HCT116 (cell line): ENCODE measurements at regions not wholly inside any gene's neighbourhood (a gene's known extent, or its start where the extent isn't known, plus 50 kb on each side); places are given as distances from the start of the nearest gene placed in this dataset.

Experiments used
- ATAC-seq: fragments of 200-7000 bp; cut with Tn5 transposase; 2 replicates; pipeline ENCODE4 v1.9.1; 2020; ENCODE audit warnings: mild to moderate bottlenecking, moderate library complexity
- BruUV-seq: library from RNA; stranded (reverse); fragments of 400-500 nt; replicated peaks from 2 replicates; lab custom pipeline; 2021; lab: Mats Ljungman, UMichigan
- CTCF ChIA-PET: fragments of 300-600 bp; sonication (Branson Sonifier 250); formaldehyde crosslinking; loops from one replicate; lab custom pipeline; 2021; ENCODE audit warnings: antibody characterized with exemption; lab: Charles Lee
- POLR2A ChIA-PET: fragments of 300-600, 350-600 bp; sonication (Branson Sonifier 250); formaldehyde crosslinking; loops from one replicate; lab custom pipeline; 2021; ENCODE audit warnings: antibody characterized with exemption; lab: Charles Lee
- RAD21 ChIA-PET, 2 experiments: fragments of 300-600 bp; sonication (Branson Sonifier 250); formaldehyde crosslinking; loops; one replicate each; lab custom pipeline; 2023; ENCODE audit warnings: low total read pairs in 2 of 2; ENCODE audit not compliant: uncharacterized antibody in 2 of 2, unreplicated experiment in 2 of 2, low non-redundant PET in 1 of 2; lab: Charles Lee
- DNase-seq: peaks from one replicate; pipeline ENCODE4 v3.0.0-alpha.2; 2010; ENCODE audit warnings: low read depth, low spot score
- H2AFZ ChIP-seq: fragments of 200-600 bp; shearing (Covaris generic), sonication (generic); 2 replicates; pipeline ENCODE4 v1.6.1; 2017; ENCODE audit warnings: low read depth, mixed run types, mixed read lengths, antibody characterized with exemption, low read length; ENCODE audit not compliant: poor library complexity, severe bottlenecking
- H3K27ac ChIP-seq: 2 replicates; pipeline ENCODE4 v1.5.1; 2012; ENCODE audit warnings: low read depth, low read length
- H3K27me3 ChIP-seq: fragments of 200-600 bp; sonication (generic); 2 replicates; pipeline ENCODE4 v1.6.1; 2016; ENCODE audit warnings: mixed run types, low read length, mixed read lengths; ENCODE audit not compliant: insufficient read depth
- H3K36me3 ChIP-seq, 2 experiments: fragments of 200-500 bp in 1 of 2; fragments of 200-600 bp in 1 of 2; sonication (Bioruptor generic) in 1 of 2; sonication (generic) in 1 of 2; 2 replicates each; pipeline versions ENCODE4 v1.5.1 to v1.6.1; 2014 to 2016; ENCODE audit warnings: low read length in 2 of 2, inconsistent platforms in 1 of 2, mixed read lengths in 1 of 2, mixed run types in 1 of 2; ENCODE audit not compliant: insufficient read depth in 2 of 2, control insufficient read depth in 1 of 2
- H3K4me1 ChIP-seq, 2 experiments: fragments of 200-600 bp in 1 of 2; sonication (generic) in 1 of 2; 2 replicates each; pipeline versions ENCODE4 v1.5.1 to v1.6.1; 2012 to 2017; ENCODE audit warnings: low read length in 2 of 2, inconsistent platforms in 1 of 2, mild to moderate bottlenecking in 1 of 2, mixed read lengths in 1 of 2, mixed run types in 1 of 2, moderate library complexity in 1 of 2; ENCODE audit not compliant: insufficient read depth in 2 of 2, control insufficient read depth in 1 of 2
- H3K4me2 ChIP-seq: fragments of 200-600 bp; sonication (generic); 2 replicates; pipeline ENCODE4 v1.6.1; 2017; ENCODE audit warnings: mixed run types, low read length, mixed read lengths
- H3K4me3 ChIP-seq, 2 experiments: fragments of 200-600 bp in 1 of 2; sonication (generic) in 1 of 2; replicated peaks in 1 of 2; 2 replicates each; pipeline ENCODE4 v1.5.1; 2011 to 2016; ENCODE audit warnings: low read length in 2 of 2, control low read depth in 1 of 2, low read depth in 1 of 2, mild to moderate bottlenecking in 1 of 2, mixed read lengths in 1 of 2, mixed run types in 1 of 2
- H3K79me2 ChIP-seq: fragments of 200-600 bp; sonication (generic); 2 replicates; pipeline ENCODE4 v1.6.1; 2017; ENCODE audit warnings: mild to moderate bottlenecking, mixed run types, low read length, moderate library complexity, mixed read lengths; ENCODE audit not compliant: insufficient read depth
- H3K9ac ChIP-seq: fragments of 200-600 bp; sonication (generic); 2 replicates; pipeline ENCODE4 v1.6.1; 2016; ENCODE audit warnings: low read length, mixed read lengths
- H3K9me2 ChIP-seq: fragments of 200-600 bp; sonication (generic), shearing (Covaris generic); 2 replicates; pipeline ENCODE4 v1.6.1; 2017; ENCODE audit warnings: mixed run types, mild to moderate bottlenecking, moderate library complexity; ENCODE audit not compliant: insufficient read depth
- H3K9me3 ChIP-seq, 2 experiments: fragments of 200-500 bp in 1 of 2; fragments of 200-600 bp in 1 of 2; sonication (Bioruptor generic) in 1 of 2; sonication (generic) in 1 of 2; 2 replicates each; pipeline ENCODE4 v1.6.1; 2014 to 2017; ENCODE audit warnings: low read length in 2 of 2, mixed read lengths in 2 of 2, inconsistent platforms in 1 of 2, low read depth in 1 of 2, mild to moderate bottlenecking in 1 of 2, mixed run types in 1 of 2, moderate library complexity in 1 of 2; ENCODE audit not compliant: control insufficient read depth in 1 of 2, insufficient read depth in 1 of 2
- H4K20me1 ChIP-seq: fragments of 200-600 bp; sonication (generic), shearing (Covaris generic); 2 replicates; pipeline ENCODE4 v1.6.1; 2017; ENCODE audit warnings: mixed run types, mild to moderate bottlenecking, moderate library complexity; ENCODE audit not compliant: insufficient read depth
- ATF3 ChIP-seq: IDR thresholded peaks from 2 replicates; pipeline ENCODE4 v1.6.1; 2012
- CBX3 ChIP-seq: IDR thresholded peaks from 2 replicates; pipeline ENCODE4 v1.6.1; 2012; ENCODE audit warnings: low read depth
- CEBPB ChIP-seq: IDR thresholded peaks from 2 replicates; pipeline ENCODE4 v1.6.1; 2012; ENCODE audit warnings: low read depth
- EGR1 ChIP-seq: IDR thresholded peaks from 2 replicates; pipeline ENCODE4 v1.6.1; 2012; ENCODE audit warnings: low read depth
- ELF1 ChIP-seq: IDR thresholded peaks from 2 replicates; pipeline ENCODE4 v1.6.1; 2012; ENCODE audit warnings: low read depth, borderline replicate concordance
- EZH2phosphoT487 ChIP-seq: fragments of 200-600 bp; IDR thresholded peaks from 2 replicates; pipeline ENCODE4 v1.6.1; 2018; ENCODE audit warnings: antibody characterized with exemption, borderline replicate concordance
- FOSL1 ChIP-seq: IDR thresholded peaks from 2 replicates; pipeline ENCODE4 v1.6.1; 2012; ENCODE audit warnings: low read depth
- MAX ChIP-seq: IDR thresholded peaks from 2 replicates; pipeline ENCODE4 v1.6.1; 2012
- POLR2A ChIP-seq: IDR thresholded peaks from 2 replicates; pipeline ENCODE4 v1.7.0; 2011; ENCODE audit warnings: borderline replicate concordance; ENCODE audit not compliant: insufficient read depth, insufficient read length; ENCODE audit errors: extremely low read depth
- POLR2AphosphoS5 ChIP-seq: IDR thresholded peaks from 2 replicates; pipeline ENCODE4 v1.6.1; 2011; ENCODE audit warnings: mild to moderate bottlenecking, low read depth, low read length, moderate library complexity
- REST ChIP-seq: IDR thresholded peaks from 2 replicates; pipeline ENCODE4 v1.6.1; 2012; ENCODE audit warnings: low read depth
- SIN3A ChIP-seq: IDR thresholded peaks from 2 replicates; pipeline ENCODE4 v1.6.1; 2012; ENCODE audit warnings: low read depth
- SP1 ChIP-seq: IDR thresholded peaks from 2 replicates; pipeline ENCODE4 v1.6.1; 2012; ENCODE audit warnings: low read depth
- TCF7L2 ChIP-seq: IDR thresholded peaks from 2 replicates; pipeline ENCODE4 v1.7.0; 2011; ENCODE audit warnings: borderline replicate concordance, inconsistent platforms; ENCODE audit not compliant: insufficient read depth, insufficient read length; ENCODE audit errors: extremely low read depth
- ZFX ChIP-seq: fragments of 450-650 bp; IDR thresholded peaks from 2 replicates; pipeline ENCODE4 v1.6.1; 2017
- intact Hi-C: fragments of 100-400 bp; cut with micrococcal nuclease; formaldehyde crosslinking; loops from 2 replicates; pipeline ENCODE4 v1.10.0; 2022
- TF ChIP-seq, protein P1 (sequence below), 3 experiments: fragments of 200-600 bp in 1 of 3; sonication (generic) in 1 of 3; IDR thresholded peaks in 2 of 3; conservative IDR thresholded peaks in 1 of 3; 2 replicates each; pipeline ENCODE4 v1.5.1; 2012 to 2017; ENCODE audit warnings: low read depth in 2 of 3, low read length in 2 of 3, antibody characterized with exemption in 1 of 3, borderline replicate concordance in 1 of 3, control low read depth in 1 of 3, mild to moderate bottlenecking in 1 of 3, mixed read lengths in 1 of 3, mixed run types in 1 of 3, moderate library complexity in 1 of 3; ENCODE audit not compliant: insufficient read depth in 1 of 3

DNA sequence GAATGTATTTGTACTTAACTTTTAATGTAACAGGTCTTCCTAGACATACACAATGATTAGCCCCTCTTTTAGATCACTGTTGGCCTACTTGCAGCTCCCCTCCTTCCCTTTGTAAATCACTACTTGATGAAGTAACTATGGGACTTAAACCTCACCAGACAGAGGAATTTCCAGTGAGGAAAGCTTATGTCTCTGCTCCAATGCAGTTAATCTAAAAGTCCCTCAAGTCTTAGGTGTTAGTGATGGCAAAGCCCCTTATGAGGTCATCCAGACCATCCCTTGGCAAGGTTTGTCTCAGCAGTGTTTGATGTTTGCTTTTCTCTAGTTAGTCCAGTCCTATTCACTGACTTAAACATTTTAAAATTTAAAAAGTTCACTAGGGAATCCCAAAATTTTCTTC is 877.3 kb upstream of the INTU start:
- TF ChIP-seq POLR2AphosphoS5 = no peak
- TF ChIP-seq CBX3 = no peak
- TF ChIP-seq TCF7L2 = no peak
- no peak for TF ChIP-seq ATF3
- TF ChIP-seq, protein P1, sequence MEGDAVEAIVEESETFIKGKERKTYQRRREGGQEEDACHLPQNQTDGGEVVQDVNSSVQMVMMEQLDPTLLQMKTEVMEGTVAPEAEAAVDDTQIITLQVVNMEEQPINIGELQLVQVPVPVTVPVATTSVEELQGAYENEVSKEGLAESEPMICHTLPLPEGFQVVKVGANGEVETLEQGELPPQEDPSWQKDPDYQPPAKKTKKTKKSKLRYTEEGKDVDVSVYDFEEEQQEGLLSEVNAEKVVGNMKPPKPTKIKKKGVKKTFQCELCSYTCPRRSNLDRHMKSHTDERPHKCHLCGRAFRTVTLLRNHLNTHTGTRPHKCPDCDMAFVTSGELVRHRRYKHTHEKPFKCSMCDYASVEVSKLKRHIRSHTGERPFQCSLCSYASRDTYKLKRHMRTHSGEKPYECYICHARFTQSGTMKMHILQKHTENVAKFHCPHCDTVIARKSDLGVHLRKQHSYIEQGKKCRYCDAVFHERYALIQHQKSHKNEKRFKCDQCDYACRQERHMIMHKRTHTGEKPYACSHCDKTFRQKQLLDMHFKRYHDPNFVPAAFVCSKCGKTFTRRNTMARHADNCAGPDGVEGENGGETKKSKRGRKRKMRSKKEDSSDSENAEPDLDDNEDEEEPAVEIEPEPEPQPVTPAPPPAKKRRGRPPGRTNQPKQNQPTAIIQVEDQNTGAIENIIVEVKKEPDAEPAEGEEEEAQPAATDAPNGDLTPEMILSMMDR (IDR thresholded peaks at IDR 0.05 in 2 of 3, conservative IDR thresholded peaks at IDR 0.05 in 1 of 3; ENCODE audit: borderline replicate concordance in 1 of 3, insufficient read depth in 1 of 3, low read depth in 2 of 3, low read length in 2 of 3) = no peak
- no peak for TF ChIP-seq CEBPB
- no peak for TF ChIP-seq SIN3A
- no peak for TF ChIP-seq SP1
- TF ChIP-seq POLR2A = no peak
- TF ChIP-seq ELF1 = no peak
- TF ChIP-seq FOSL1 = no peak
- no peak for TF ChIP-seq EGR1
- TF ChIP-seq EZH2phosphoT487 = no peak
- no peak for TF ChIP-seq ZFX
- no peak for TF ChIP-seq MAX
- TF ChIP-seq REST = no peak
- H3K9me3 ChIP-seq = no peaks in the 10 kb centered on the region
- no peaks in the 10 kb centered on the region for H3K9me2 ChIP-seq
- BruUV-seq = no TSS peak
- H4K20me1 ChIP-seq = no peaks in the 10 kb centered on the region
- H2AFZ ChIP-seq = no peak overlapping the region
- no peak overlapping the region for H3K4me3 ChIP-seq
- RAD21 ChIA-PET = no interaction called here
- DNase-seq (no peak), ATAC-seq (no peak)
- H3K4me1 ChIP-seq = no peaks in the 10 kb centered on the region
- POLR2A ChIA-PET = no interaction called here
- H3K36me3 ChIP-seq = no peaks in the 10 kb centered on the region
- intact Hi-C loops = no loop called here
- CTCF ChIA-PET = no interaction called here
- H3K79me2 ChIP-seq = no peaks in the 10 kb centered on the region
- H3K4me2 ChIP-seq = no peak overlapping the region
- no peak overlapping the region for H3K9ac ChIP-seq
- H3K27ac ChIP-seq = no peak overlapping the region
- no peaks in the 10 kb centered on the region for H3K27me3 ChIP-seq
